Esophagus muscularis mucosa (tissue), 3 donors: ENCODE measurements at regions not wholly inside any gene's neighbourhood (a gene's known extent, or its start where the extent isn't known, plus 50 kb on each side); places are given as distances from the start of the nearest gene placed in this dataset.

ENCODE experiments used
- CTCF ChIP-seq, 3 experiments: fragments of 200-600 bp in 2 of 3; fragments of 450-650 bp in 1 of 3; sonication (generic) in 2 of 3; IDR thresholded peaks; one replicate each; pipeline ENCODE4 v1.5.1; 2017 to 2019; ENCODE audit warnings: antibody characterized with exemption in 3 of 3, mild to moderate bottlenecking in 2 of 3, moderate library complexity in 1 of 3
- POLR2A ChIP-seq: fragments of 450-650 bp; IDR thresholded peaks from one replicate; pipeline ENCODE4 v1.6.1; 2017; ENCODE audit warnings: antibody characterized with exemption, moderate library complexity, mild to moderate bottlenecking, low read depth
- POLR2AphosphoS5 ChIP-seq, 2 donors: sonication (generic); formaldehyde crosslinking; IDR thresholded peaks; one replicate each; pipeline ENCODE4 v1.6.1; 2017; ENCODE audit warnings: antibody characterized with exemption in 2 of 2

DNA sequence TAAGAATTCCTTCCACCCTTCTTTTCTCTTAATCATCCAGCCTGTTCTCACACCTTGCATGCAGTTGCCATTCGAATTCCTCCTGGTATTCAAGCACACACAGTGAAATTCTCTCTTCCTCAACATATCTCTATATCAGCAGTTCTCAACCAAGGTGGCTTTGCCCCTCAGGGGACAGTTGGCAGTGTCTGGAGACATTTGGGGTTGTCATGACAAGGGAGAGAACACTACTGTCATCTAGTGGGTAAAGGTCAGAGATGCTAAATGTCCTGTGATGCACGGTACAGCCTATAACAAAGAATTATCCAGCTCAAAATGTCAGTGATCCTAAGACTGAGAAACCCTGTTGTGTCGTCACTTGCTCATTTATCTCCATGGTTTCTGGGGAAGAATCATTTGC, 94.8 kb upstream of the CPHXL start:
- TF ChIP-seq CTCF (IDR thresholded peaks at IDR 0.05) (no peak), POLR2A (no peak), POLR2AphosphoS5 (IDR thresholded peaks at IDR 0.05) (no peak)
